IMR-90 (cell line): ENCODE measurements at regions not wholly inside any gene's neighbourhood (a gene's known extent, or its start where the extent isn't known, plus 50 kb on each side); places are given as distances from the start of the nearest gene placed in this dataset.

Experiments used
- BHLHE40 ChIP-seq: fragments of 150-350 bp; IDR thresholded peaks from 2 replicates; pipeline ENCODE4 v1.6.1; 2016; ENCODE audit warnings: mild to moderate bottlenecking, low read depth, low read length
- CEBPB ChIP-seq: IDR thresholded peaks from 2 replicates; pipeline ENCODE4 v1.6.1; 2012; ENCODE audit warnings: low read depth, low read length, improper control_type of control experiment
- MAFK ChIP-seq: IDR thresholded peaks from 2 replicates; pipeline ENCODE4 v1.6.1; 2012; ENCODE audit warnings: low read depth, low read length, improper control_type of control experiment
- MAZ ChIP-seq: IDR thresholded peaks from 2 replicates; pipeline ENCODE4 v1.6.1; 2012; ENCODE audit warnings: low read depth, mild to moderate bottlenecking, low read length, improper control_type of control experiment, moderate library complexity, borderline replicate concordance
- MXI1 ChIP-seq: IDR thresholded peaks from 2 replicates; pipeline ENCODE4 v1.6.1; 2012; ENCODE audit warnings: low read depth, mild to moderate bottlenecking, low read length, moderate library complexity, borderline replicate concordance
- NFE2L2 ChIP-seq: fragments of 150-350 bp; IDR thresholded peaks from 2 replicates; pipeline ENCODE4 v1.6.1; 2016; ENCODE audit warnings: low read depth, mild to moderate bottlenecking, low read length
- POLR2A ChIP-seq: IDR thresholded peaks from 2 replicates; pipeline ENCODE4 v1.6.1; 2012; ENCODE audit warnings: mild to moderate bottlenecking, low read depth, low read length
- RAD21 ChIP-seq: IDR thresholded peaks from 2 replicates; pipeline ENCODE4 v1.6.1; 2012; ENCODE audit warnings: low read length, improper control_type of control experiment
- RFX5 ChIP-seq: IDR thresholded peaks from 2 replicates; pipeline ENCODE4 v1.8.0; 2012; ENCODE audit warnings: low read depth, mild to moderate bottlenecking, low read length, moderate library complexity
- SMC3 ChIP-seq: fragments of 150-350 bp; IDR thresholded peaks from 2 replicates; pipeline ENCODE4 v1.6.1; 2016; ENCODE audit warnings: low read depth, mild to moderate bottlenecking, antibody characterized with exemption, low read length, moderate library complexity
- TF ChIP-seq, protein P1 (sequence below): conservative IDR thresholded peaks from 2 replicates; pipeline ENCODE4 v1.5.1; 2012; ENCODE audit warnings: mild to moderate bottlenecking, low read depth, low read length, improper control_type of control experiment
- TF ChIP-seq, protein P2 (sequence below): fragments of 150-350 bp; IDR thresholded peaks from 2 replicates; pipeline ENCODE4 v1.6.1; 2017; ENCODE audit warnings: mild to moderate bottlenecking, antibody characterized with exemption, low read length, low read depth
- TF ChIP-seq, protein P3 (sequence below): fragments of 150-350 bp; IDR thresholded peaks from 2 replicates; pipeline ENCODE4 v1.6.1; 2016; ENCODE audit warnings: low read depth, mild to moderate bottlenecking, low read length, moderate library complexity, borderline replicate concordance

DNA sequence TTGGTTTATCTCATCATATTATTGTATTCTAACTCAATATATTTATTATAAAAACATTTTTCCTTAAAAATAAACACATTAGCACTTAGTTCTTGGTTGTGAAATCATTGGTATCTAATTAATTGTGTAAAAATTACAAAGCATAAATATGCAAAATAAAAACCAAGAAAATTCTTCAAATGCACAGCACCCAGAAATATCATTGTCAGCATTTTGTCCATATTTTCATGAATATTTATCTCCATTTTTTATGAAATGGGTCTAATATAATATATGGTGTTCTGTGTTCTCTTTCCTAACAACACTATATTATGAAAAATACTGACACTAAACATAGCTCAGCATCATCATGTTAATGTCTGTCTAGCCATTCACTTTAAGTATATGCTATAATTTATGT is 877.8 kb upstream of the MAP3K7 start:
- TF ChIP-seq, protein P1, sequence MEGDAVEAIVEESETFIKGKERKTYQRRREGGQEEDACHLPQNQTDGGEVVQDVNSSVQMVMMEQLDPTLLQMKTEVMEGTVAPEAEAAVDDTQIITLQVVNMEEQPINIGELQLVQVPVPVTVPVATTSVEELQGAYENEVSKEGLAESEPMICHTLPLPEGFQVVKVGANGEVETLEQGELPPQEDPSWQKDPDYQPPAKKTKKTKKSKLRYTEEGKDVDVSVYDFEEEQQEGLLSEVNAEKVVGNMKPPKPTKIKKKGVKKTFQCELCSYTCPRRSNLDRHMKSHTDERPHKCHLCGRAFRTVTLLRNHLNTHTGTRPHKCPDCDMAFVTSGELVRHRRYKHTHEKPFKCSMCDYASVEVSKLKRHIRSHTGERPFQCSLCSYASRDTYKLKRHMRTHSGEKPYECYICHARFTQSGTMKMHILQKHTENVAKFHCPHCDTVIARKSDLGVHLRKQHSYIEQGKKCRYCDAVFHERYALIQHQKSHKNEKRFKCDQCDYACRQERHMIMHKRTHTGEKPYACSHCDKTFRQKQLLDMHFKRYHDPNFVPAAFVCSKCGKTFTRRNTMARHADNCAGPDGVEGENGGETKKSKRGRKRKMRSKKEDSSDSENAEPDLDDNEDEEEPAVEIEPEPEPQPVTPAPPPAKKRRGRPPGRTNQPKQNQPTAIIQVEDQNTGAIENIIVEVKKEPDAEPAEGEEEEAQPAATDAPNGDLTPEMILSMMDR = no peak
- TF ChIP-seq POLR2A = no peak
- TF ChIP-seq NFE2L2 = no peak
- TF ChIP-seq RAD21 = no peak
- TF ChIP-seq RFX5 = no peak
- TF ChIP-seq, protein P2, sequence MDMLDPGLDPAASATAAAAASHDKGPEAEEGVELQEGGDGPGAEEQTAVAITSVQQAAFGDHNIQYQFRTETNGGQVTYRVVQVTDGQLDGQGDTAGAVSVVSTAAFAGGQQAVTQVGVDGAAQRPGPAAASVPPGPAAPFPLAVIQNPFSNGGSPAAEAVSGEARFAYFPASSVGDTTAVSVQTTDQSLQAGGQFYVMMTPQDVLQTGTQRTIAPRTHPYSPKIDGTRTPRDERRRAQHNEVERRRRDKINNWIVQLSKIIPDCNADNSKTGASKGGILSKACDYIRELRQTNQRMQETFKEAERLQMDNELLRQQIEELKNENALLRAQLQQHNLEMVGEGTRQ = no peak
- TF ChIP-seq SMC3 = no peak
- no peak for TF ChIP-seq CEBPB
- TF ChIP-seq, protein P3, sequence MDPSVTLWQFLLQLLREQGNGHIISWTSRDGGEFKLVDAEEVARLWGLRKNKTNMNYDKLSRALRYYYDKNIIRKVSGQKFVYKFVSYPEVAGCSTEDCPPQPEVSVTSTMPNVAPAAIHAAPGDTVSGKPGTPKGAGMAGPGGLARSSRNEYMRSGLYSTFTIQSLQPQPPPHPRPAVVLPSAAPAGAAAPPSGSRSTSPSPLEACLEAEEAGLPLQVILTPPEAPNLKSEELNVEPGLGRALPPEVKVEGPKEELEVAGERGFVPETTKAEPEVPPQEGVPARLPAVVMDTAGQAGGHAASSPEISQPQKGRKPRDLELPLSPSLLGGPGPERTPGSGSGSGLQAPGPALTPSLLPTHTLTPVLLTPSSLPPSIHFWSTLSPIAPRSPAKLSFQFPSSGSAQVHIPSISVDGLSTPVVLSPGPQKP = no peak
- TF ChIP-seq MAFK = peak; percentile 73
- TF ChIP-seq BHLHE40 = no peak
- TF ChIP-seq MAZ = no peak
- no peak for TF ChIP-seq MXI1
